GM18519 (cell line): ENCODE measurements at regions not wholly inside any gene's neighbourhood (a gene's known extent, or its start where the extent isn't known, plus 50 kb on each side); places are given as distances from the start of the nearest gene placed in this dataset.
"Not testable (repeated sequence)": the region's sequence is repeated elsewhere in the genome, so short reads cannot be mapped to it uniquely, and the experiment has no call there.

Experiments
- ATAC-seq: cut with Tn5 transposase; IDR thresholded peaks from one replicate; pipeline ENCODE4 v1.9.1; 2021; ENCODE audit warnings: mild to moderate bottlenecking, moderate library complexity; ENCODE audit not compliant: unreplicated experiment, low FRiP score

DNA sequence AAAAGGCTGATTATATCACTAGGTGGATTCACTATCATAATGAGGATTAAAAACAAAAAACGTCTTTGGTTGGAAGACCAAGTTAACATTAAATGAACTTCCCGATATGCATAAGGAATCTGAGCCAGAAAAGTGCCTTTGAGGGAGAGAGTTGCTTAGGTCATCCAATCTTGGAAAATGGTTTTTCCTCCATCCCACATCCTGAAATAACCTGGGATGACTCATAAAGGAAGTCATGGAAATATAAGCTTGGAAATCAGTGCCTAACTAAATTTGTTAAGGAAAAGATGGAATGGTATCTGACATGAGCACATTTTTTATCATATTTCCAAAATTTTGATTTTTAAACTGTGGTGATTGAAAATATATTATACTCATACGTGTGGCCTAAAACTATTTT, 66.0 kb downstream of the KBTBD8 start:
- no peak for ATAC-seq

DNA sequence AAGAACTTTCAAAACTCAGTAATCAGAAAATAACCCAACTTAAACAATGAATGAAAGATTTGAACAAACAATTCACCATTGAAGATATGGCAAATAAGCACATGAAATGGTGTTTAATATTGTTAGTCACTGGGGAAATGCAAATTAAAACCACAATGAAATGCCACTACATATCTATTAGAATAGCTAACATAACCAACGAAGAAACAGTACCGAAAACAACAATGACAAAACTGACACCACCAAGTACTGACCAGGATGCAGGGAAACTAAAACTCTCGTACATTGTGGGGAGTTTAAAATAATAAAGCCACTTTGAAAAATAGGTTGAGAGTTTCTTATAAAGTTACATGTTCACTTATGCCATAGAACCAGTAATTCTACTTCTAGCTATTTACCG, 69.1 kb downstream of the KBTBD8 start:
- peak; percentile 88 for ATAC-seq

DNA sequence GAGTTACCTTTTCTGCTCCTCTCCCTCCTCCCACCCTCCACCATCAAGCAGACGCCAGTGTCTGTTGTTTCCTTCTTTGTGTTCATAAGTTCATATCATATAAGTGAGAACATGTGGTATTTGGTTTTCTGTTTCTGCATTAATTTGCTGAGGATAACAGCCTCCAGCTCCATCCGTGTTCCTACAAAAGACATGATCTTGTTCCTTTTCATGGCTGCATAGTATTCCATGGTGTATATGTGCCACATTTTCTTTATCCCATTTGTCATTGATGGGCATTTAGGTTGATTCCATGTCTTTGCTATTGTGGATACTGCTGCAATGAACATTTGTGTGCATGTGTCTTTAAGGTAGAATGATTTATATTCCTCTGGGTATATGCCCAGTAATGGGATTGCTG, 74.5 kb downstream of the KBTBD8 start:
- ATAC-seq = not testable (repeated sequence)

DNA sequence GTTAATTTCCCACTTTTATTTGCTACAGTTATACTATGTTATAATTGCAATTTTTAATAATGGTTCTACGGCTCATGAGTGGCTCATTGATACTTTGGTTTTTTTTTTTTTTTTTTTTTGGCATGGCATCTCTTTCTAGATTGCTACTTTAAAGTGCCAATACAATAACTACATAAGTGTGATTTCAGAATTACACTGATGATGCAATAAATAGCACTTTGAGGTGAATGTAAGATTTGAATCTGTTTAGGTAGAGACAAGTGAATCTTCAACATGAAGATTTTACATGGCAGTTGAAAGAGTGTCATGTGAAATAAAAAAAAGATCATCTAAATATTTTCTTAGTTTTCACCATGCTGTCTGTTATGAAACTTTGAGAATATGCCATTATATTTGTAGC, 75.7 kb downstream of the KBTBD8 start:
- ATAC-seq = no peak

DNA sequence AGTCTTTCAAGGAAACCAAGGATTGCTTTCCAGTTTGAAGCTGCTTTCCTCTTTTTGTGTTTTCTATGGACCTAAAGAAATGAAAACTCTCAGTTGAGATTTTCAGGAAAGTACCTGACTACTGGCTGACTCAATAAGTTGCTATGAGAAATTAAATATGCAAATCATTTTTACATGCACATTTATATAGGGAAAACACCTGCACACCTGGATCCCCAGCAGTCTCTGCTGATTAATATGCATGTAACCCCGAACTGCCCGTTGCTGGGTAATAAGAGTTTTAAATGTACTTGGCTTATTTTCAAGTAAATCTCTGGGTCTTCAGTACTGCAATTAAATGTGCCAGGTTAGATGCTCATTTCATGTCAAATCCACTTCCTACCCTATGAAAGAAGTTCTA, 77.2 kb downstream of the KBTBD8 start:
- ATAC-seq = no peak

DNA sequence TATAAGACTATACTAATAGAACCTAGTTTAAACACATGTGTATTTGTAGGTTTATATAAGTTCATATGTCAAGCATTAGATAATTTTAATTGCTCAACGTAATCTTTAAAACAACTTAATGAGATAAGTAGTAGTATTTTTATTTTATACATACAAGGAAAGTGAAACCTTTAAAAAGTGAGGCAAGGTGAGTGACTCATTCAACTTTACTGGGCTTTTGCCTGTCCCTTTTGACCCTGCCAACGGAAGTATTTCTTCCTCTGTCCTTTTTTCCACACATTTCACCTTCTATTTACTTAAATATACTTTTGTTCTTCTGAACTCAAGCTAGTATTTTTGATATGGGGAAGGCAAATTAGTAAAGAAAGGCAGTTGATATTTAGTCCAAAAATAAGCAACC, 78.5 kb downstream of the KBTBD8 start:
- ATAC-seq = no peak

DNA sequence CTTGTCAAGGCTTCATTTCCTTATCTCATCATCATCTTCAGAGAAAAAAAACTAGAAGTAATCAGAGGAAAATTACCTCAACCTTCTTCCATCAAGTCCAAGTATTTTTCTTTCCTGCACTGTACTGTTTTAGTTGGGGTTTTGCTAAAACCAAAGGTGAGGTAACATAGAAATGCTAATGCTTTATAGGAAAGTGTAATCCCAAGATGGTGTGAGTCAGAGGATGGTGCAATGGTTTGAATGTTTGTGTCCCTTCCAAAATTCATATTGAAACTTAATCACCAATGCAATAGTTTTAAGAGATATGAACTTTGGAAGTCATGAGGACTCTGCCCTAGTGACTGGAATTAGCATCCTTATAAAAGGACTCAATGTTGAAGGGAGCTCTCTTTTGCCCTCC, 79.5 kb downstream of the KBTBD8 start:
- ATAC-seq = no peak

DNA sequence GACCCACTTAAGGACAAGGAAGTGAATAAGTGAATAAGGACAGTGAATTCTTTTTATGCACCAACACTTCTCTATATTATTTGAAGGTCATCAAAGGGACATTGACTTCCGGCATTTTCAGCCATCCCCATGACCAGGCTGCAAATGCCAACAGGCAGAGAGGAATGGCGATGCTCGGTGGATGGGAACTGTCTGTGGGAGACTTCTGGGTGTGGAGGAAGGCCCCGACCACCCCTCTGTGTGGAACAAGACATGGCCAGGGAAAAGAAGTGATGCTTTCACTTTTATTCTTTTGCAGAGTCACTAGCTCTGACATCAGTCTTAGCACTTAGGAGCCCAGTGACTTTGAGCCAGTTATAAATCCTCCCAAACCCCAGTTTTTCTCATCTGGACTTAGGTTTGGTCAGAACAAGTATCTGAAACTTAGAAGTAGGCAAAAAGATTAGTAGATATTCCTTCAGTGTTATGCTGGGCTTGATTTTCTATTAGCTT, 84.5 kb downstream of the KBTBD8 start:
- ATAC-seq = no peak

DNA sequence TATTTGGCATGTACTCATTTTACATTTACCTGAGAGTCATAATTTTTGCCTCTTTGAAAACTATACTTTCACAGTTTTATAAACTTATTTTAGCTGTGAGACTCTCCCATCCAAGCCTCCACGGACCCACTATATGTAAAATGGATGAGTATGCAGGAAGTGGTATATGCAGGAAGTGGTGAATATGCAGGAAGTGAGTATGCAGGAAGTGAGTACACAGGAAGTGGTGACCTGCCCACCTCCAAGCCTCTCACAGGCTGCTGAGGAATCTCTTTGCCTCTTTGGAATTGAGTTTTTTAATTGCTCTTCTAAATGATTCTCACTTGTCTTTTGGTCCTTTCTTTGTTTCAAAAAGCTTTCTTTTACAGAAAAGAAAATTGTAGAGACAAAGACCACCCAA, 85.2 kb downstream of the KBTBD8 start:
- ATAC-seq = peak; percentile 82

DNA sequence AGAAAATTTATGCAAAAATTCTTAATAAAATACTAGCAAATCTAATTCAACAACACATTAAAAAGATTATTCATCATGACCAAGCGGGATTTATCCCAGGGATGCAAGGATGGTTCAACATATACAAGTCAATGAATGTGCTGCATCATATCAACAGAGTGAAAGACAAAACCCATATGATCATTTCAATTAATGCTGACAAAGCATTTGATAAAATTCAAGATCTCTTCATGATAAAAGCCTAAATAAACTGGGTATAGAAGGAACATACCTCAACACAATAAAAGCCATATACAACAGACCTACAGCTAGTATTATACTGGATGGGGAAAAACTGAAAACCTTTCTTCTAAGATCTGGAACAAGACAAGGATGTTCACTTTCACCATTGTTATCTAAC, 89.7 kb downstream of the KBTBD8 start:
- ATAC-seq = no peak

DNA sequence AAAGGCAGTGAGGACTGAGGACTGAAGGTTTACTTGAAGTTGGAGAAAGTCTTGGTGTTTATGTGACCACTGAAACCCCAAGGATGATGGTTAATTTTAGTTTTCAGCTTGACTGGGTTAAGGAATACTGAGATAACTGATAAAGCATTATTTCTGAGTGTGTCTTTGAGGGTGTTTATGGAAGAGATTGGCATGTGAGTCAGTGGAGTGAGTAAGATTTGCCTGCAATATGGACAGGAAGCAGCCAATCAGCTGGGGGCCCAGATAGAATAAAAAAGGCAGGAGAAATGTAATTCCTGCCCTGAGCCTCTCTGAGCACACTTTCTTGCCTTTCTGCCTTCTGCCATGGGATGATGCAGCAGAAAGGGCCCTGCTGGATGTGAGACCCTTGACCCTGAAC, 92.4 kb downstream of the KBTBD8 start:
- ATAC-seq = no peak

DNA sequence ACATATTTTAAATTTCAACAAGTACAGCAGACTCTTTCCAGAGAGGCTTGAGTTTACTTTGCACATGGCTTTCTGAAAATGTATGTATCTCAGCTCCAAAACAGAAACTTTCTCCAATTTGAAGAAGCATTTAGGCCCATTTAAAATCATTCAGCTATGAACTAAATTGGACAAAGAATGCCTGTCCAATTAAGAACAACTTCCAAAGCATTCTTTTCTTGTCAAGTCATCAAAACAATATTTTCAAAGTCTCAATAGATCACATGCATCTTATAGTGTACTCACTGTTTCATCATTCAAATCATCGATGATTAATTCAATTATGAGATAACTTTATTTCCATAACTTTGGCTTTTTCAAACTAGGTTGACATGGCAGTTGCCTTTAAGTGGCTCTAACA, 95.2 kb downstream of the KBTBD8 start:
- no peak for ATAC-seq

DNA sequence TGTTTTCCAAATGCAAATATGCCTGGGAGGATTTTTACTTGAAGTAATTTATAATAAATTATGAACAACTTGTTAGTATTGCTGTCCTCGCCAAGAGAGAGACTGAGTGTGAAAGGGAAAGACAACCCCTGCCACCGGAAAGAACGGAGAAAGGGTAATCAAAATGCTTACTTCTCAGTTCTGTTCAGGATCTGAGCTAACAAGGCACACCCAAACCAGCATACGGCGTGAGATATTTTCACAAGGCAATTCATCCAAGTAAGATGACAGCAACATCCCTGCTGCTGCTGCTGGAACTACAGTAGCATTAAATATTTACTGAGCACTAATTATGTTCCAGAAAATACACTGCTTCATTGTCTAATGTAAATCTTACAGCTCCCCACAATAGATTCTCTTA, 96.1 kb downstream of the KBTBD8 start:
- no peak for ATAC-seq

DNA sequence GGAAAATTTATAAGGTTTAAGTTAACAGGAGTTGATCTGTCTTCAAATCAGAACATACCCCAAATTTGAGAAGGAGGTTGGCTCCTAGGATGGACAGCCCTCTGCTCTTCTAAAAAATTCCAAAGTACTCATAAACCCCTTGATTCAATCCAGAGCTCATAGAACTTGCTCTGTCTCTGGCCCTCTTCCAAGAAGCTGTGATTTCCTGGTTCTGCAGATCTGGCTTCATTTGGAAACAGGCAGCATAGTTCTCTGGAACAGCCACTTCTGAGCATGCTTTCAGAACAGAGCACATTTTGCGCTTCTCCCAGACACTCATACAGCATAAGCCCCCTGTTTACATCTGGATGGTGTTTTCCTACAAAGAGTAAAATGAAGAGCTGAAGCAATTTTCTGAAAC, 96.7 kb downstream of the KBTBD8 start:
- ATAC-seq = no peak

DNA sequence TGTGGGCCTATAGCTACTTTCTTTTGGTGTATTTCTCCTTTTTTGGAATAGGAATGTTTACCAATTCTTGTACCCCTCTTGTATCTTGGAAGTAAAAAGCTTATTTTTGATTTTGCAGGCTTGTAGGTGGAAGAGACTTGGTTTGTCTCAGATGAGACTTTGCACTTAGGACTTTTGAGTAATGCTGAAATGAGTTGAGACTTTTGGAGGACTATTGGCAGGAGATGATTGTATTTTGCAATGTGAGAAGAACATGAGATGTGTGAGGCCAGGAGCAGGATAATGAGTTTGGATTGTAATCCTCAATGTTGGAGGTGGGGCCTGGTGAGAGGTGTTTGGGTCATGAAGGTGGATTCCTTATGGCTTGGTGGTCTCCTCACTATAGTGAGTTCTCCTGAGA, 106.3 kb downstream of the KBTBD8 start:
- no peak for ATAC-seq

DNA sequence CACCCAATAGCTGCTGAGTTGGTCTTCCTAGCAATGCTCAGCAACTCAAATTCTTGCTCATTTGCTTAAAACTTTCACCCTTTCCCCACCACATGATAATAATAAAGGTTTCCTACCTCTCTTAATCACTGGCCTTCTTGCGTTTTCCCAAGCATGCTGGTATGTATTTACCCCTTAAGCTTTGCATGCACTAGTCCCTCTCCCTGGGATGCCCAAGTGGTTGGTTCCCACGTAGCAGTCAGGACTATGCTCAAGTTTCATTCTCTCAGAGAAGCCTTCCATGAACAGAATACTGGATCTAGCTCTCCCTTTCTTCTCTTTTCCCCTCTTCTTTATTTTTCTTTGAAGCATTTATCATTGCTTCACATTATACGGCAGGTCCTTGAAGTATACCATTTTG, 108.8 kb downstream of the KBTBD8 start:
- ATAC-seq = no peak

DNA sequence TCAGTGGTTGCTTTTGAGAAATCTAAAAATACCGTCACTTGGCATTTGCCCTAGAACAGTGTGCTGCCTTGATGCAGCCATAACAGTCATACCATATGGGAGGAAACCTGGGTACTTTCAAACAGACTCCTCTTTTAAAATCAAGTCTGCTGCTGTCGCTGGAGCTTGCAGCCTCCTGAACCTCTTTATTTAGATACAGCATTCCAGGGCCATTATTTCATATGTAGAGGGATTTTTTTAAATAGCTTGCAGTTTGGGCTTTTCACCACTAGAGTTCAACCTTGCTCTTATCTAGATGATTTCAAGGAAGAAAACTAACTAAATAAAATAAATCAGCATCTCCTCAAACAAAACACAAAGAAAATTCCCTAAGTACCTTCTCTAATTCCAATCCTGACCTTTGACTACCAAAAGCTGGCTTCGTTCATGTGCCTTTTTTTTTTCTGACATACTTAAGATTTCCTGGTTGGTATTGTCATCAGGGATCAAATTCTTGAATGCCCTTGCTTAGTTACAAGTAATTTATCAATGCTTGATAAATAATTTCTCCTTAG, 111.6 kb downstream of the KBTBD8 start:
- ATAC-seq = no peak

DNA sequence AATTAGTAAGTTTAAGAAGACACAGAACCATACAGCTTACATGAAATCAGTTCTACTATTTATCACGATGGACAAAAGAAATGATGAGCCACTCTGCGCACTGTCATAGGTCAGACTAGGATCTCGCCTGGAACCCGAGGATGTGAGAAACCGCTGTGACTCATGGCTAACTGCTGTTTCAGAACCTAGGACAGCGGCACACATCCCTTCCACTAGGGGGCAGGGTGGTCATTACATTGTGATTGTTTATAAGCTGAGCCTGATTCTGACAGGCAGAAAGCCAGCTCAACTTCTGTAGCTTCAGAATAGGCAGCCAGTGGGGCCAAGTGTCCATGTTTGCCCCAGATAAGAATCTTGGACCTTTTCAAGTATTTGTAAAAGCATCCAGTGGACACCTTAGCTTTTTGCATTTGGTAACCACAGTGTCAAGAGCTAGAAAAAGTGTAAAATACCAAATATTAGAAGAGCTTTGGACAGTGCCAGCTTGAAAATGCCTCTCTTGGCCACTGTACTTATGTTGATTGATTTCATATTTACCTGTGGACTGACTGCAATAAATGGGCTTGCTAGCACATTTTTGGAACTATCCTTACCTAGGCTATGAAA, 115.8 kb downstream of the KBTBD8 start:
- ATAC-seq = peak; percentile 94

DNA sequence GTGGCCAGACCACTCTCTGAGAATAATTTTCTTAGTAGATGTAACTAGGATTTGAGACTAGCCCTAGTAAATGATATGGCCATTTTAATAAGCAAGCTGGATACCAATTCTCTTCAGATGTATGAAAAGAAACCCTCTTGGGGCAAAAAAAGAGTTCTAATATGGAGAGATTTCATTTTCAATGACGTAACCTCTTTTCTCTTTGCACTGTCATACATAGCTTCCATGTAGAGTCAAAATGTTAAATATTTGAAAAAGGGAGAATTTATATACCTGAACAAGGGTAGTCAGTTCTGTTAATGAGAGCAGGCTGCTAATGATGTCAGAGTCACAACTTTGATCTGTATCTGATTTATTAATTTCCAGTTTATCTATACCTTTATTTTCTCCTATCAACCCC, 120.0 kb downstream of the KBTBD8 start:
- no peak for ATAC-seq

DNA sequence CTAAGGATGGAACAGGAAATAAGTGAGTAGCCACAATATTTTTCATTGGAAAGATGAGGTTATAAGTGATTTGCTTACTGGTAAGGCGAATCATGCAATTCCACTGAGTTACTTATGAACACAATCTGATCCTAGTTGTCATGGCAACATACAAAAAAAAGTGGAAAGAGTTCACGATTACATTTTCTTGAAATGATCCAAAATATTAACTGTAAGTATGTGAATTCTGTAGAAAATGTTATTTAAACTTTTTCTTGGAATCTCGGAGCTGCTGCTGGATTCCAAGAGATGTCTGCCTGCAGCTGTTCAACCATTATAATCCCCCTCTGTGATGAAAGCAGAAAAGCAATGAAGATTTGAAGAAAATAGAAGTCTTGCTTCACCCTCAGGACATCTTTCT, 120.5 kb downstream of the KBTBD8 start:
- ATAC-seq = no peak

DNA sequence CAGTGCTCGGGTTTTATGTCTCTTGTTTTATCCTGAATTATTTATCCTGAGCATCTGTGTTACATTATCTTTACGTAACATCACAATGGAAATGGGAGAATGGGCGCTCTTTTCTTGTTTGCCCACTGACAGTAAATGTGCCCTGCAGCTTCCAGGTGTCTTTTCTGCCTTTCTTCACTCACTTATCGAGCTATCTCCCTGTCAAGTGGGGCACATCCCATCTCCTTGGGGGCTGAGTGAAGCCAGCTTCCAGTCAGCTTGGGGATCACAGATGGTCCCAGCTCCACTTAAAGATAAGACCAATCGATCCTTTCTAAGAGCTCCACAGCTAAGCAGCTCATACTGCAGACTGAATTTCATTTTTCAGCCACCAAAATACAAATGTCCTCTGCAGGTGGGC, 125.8 kb downstream of the KBTBD8 start:
- ATAC-seq = no peak

DNA sequence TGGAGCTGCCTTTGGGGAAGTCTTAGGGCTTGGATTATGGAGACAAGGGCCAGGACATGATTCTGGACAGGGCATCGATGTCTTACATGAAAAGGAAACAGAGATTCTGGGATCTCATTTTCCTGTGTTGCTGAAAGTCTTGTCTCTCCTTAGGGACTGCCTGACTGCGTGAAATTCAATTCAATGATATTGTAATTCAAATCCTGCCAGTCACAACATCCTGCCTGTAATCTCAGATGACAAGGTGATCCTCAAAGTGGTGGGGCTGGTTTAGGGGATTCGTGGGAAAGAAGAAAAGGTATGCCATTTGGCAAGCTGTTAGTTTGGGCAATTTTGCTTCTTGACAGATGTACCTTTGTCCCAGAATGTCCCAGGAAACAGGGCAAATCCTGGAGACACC, 129.1 kb downstream of the KBTBD8 start:
- no peak for ATAC-seq

DNA sequence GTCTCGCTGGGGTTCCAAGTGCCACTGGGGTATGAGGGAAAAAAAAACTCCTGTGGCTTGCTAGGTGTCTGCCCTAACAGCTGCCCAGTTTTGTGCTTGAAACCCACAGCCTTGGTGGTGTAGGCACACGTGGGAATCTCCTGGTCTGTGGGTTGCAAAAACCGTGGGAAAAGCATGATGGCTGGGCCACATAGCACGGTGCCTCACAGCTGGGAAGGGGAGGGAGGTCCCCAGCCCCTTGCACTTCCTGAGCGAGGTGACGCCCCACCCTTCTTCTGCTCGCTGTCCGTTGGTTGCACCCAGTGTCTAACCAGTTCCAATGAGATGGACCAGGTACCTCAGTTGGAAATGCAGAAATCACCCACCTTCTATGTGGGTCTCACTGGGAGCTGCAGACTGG, 144.3 kb downstream of the KBTBD8 start:
- no peak for ATAC-seq
